ENCODE measurements at regions not wholly inside any gene's neighbourhood (a gene's known extent, or its start where the extent isn't known, plus 50 kb on each side); places are given as distances from the start of the nearest gene placed in this dataset.
A peak's percentile ranks its signal among the peaks of the same experiment; 100 is the strongest.

- ATAC-seq (ENCODE audit: low FRiP score), result no peak
- DNase-seq (ENCODE audit: low spot score), result no peak
- TF ChIP-seq CTCF (IDR thresholded peaks at IDR 0.05), result no peak
Observed at GRCh38 chr17:83186226-83186625, 106.8 kb downstream of the METRNL start.

- ATAC-seq (ENCODE audit: low FRiP score), result no peak
- no peak for DNase-seq (ENCODE audit: low spot score)
Observed at GRCh38 chr17:83186751-83187421, 107.5 kb downstream of the METRNL start.

GRCh38 chr17:83187782-83188311 lies 108.4 kb downstream of the METRNL start:
- no peak for TF ChIP-seq CTCF (IDR thresholded peaks at IDR 0.05)
- DNase-seq (ENCODE audit: low spot score) (no peak), ATAC-seq (ENCODE audit: low FRiP score) (no peak)

More at GRCh38 chr17:83186751-83187421, 107.5 kb downstream of the METRNL start:
- no peak for TF ChIP-seq CTCF (IDR thresholded peaks at IDR 0.05)

- TF ChIP-seq CTCF (IDR thresholded peaks at IDR 0.05), result no peak
- no peak for ATAC-seq (ENCODE audit: low FRiP score)
- peak; percentile 20 for DNase-seq (ENCODE audit: low spot score)
Observed at GRCh38 chr17:83189044-83190003, 109.9 kb downstream of the METRNL start.

GRCh38 chr17:83190004-83190385 lies 110.6 kb downstream of the METRNL start:
- no peak for TF ChIP-seq CTCF (IDR thresholded peaks at IDR 0.05)
- DNase-seq (ENCODE audit: low spot score) (no peak), ATAC-seq (ENCODE audit: low FRiP score) (no peak)

- ATAC-seq (ENCODE audit: low FRiP score) (no peak), DNase-seq (ENCODE audit: low spot score) (no peak)
- no peak for TF ChIP-seq CTCF (IDR thresholded peaks at IDR 0.05)
Observed at GRCh38 chr17:83190601-83191387, 111.4 kb downstream of the METRNL start.
